Fibroblast of skin of right quadriceps (primary cell): ENCODE measurements at regions not wholly inside any gene's neighbourhood (a gene's known extent, or its start where the extent isn't known, plus 50 kb on each side); places are given as distances from the start of the nearest gene placed in this dataset.
"Not testable (repeated sequence)": the region's sequence is repeated elsewhere in the genome, so short reads cannot be mapped to it uniquely, and the experiment has no call there.

Experiments
- DNase-seq: peaks from one replicate; pipeline ENCODE4 v3.0.0-alpha.2; 2013

GRCh38 chr3:178088963-178089362, 447.3 kb upstream of the KCNMB2 start:
- DNase-seq, result no peak

- DNase-seq, result no peak
Measured at GRCh38 chr3:178090899-178091298, 445.3 kb upstream of the KCNMB2 start.

- DNase-seq, result no peak
Measured at GRCh38 chr3:178095522-178095921, 440.7 kb upstream of the KCNMB2 start.

- no peak for DNase-seq
Measured at GRCh38 chr3:178096955-178097354, 439.3 kb upstream of the KCNMB2 start.

GRCh38 chr3:178097576-178097975, 438.7 kb upstream of the KCNMB2 start:
- DNase-seq, result peak; percentile 89

GRCh38 chr3:178099274-178099673, 437.0 kb upstream of the KCNMB2 start:
- DNase-seq, result no peak

GRCh38 chr3:178099862-178100261, 436.4 kb upstream of the KCNMB2 start:
- DNase-seq, result no peak

- DNase-seq, result peak; percentile 65
Measured at GRCh38 chr3:178100908-178101307, 435.3 kb upstream of the KCNMB2 start.

GRCh38 chr3:178103140-178103539, 433.1 kb upstream of the KCNMB2 start:
- DNase-seq, result no peak

- no peak for DNase-seq
Measured at GRCh38 chr3:178107804-178108203, 428.4 kb upstream of the KCNMB2 start.

GRCh38 chr3:178109691-178110090, 426.5 kb upstream of the KCNMB2 start:
- DNase-seq, result peak; percentile 65

- DNase-seq, result no peak
Measured at GRCh38 chr3:178112134-178112533, 424.1 kb upstream of the KCNMB2 start.

- DNase-seq, result not testable (repeated sequence)
Measured at GRCh38 chr3:178112552-178112951, 423.7 kb upstream of the KCNMB2 start.

GRCh38 chr3:178117641-178118040, 418.6 kb upstream of the KCNMB2 start:
- DNase-seq, result no peak

GRCh38 chr3:178119608-178120295, 416.5 kb upstream of the KCNMB2 start:
- peak; percentile 47 for DNase-seq

GRCh38 chr3:178120367-178120766, 415.9 kb upstream of the KCNMB2 start:
- no peak for DNase-seq

GRCh38 chr3:178126686-178127085, 409.6 kb upstream of the KCNMB2 start:
- no peak for DNase-seq

GRCh38 chr3:178127221-178127620, 409.0 kb upstream of the KCNMB2 start:
- DNase-seq, result no peak

GRCh38 chr3:178129109-178129508, 407.1 kb upstream of the KCNMB2 start:
- no peak for DNase-seq

GRCh38 chr3:178131801-178132200, 404.4 kb upstream of the KCNMB2 start:
- no peak for DNase-seq

- no peak for DNase-seq
Measured at GRCh38 chr3:178137206-178137605, 399.0 kb upstream of the KCNMB2 start.

- DNase-seq, result peak; percentile 34
Measured at GRCh38 chr3:178137831-178138230, 398.4 kb upstream of the KCNMB2 start.

GRCh38 chr3:178139116-178139515, 397.1 kb upstream of the KCNMB2 start:
- DNase-seq, result no peak

GRCh38 chr3:178140531-178141304, 395.5 kb upstream of the KCNMB2 start:
- peak; percentile 13 for DNase-seq

GRCh38 chr3:178141305-178141684, 394.9 kb upstream of the KCNMB2 start:
- DNase-seq, result not testable (repeated sequence)
